Spleen (tissue), 11 donors: ENCODE measurements at regions not wholly inside any gene's neighbourhood (a gene's known extent, or its start where the extent isn't known, plus 50 kb on each side); places are given as distances from the start of the nearest gene placed in this dataset.

Experiments used
- DNase-seq: peaks from one replicate; pipeline ENCODE4 v3.0.0-alpha.2; 2020
- H3K27ac ChIP-seq, 8 donors: fragments of 200-600 bp; sonication (generic) in 7 of 8; 1 replicate in 4 of 8; 2 replicates in 4 of 8; pipeline versions ENCODE4 v1.5.0 to v1.8.0; 2016 to 2021; ENCODE audit warnings: inconsistent platforms in 4 of 8, mild to moderate bottlenecking in 4 of 8, moderate library complexity in 1 of 8
- H3K27me3 ChIP-seq, 7 donors: fragments of 200-600 bp; sonication (generic) in 6 of 7; replicated peaks in 1 of 7; 1 replicate in 4 of 7; 2 replicates in 3 of 7; pipeline versions ENCODE4 v1.5.0 to v1.8.0; 2016 to 2021; ENCODE audit warnings: inconsistent platforms in 3 of 7, mild to moderate bottlenecking in 1 of 7
- H3K36me3 ChIP-seq, 6 donors: fragments of 200-600 bp; sonication (generic) in 5 of 6; 1 replicate in 4 of 6; 2 replicates in 2 of 6; pipeline versions ENCODE4 v1.5.0 to v1.8.0; 2016 to 2021; ENCODE audit warnings: inconsistent platforms in 2 of 6
- H3K4me1 ChIP-seq, 6 donors: fragments of 200-600 bp; sonication (generic) in 5 of 6; 1 replicate in 3 of 6; 2 replicates in 3 of 6; pipeline versions ENCODE4 v1.5.0 to v1.8.0; 2016 to 2021; ENCODE audit warnings: inconsistent platforms in 3 of 6
- H3K4me3 ChIP-seq, 8 donors: fragments of 200-600 bp; sonication (generic) in 7 of 8; 1 replicate in 4 of 8; 2 replicates in 4 of 8; pipeline versions ENCODE4 v1.5.0 to v1.8.0; 2016 to 2021; ENCODE audit warnings: inconsistent platforms in 4 of 8, mild to moderate bottlenecking in 4 of 8, moderate library complexity in 2 of 8
- H3K9me3 ChIP-seq, 8 donors: fragments of 200-600 bp; sonication (generic) in 7 of 8; 1 replicate in 4 of 8; 2 replicates in 4 of 8; pipeline versions ENCODE4 v1.5.0 to v1.8.0; 2016 to 2021; ENCODE audit warnings: inconsistent platforms in 4 of 8
- CTCF ChIP-seq, 11 experiments: fragments of 200-600 bp in 7 of 11; fragments of 450-650 bp in 4 of 11; sonication (generic) in 4 of 11; IDR thresholded peaks in 8 of 11; conservative IDR thresholded peaks in 3 of 11; 1 replicate in 7 of 11; 2 replicates in 4 of 11; pipeline versions ENCODE4 v1.4.0 to v1.8.0; 2016 to 2021; ENCODE audit warnings: antibody characterized with exemption in 11 of 11, inconsistent platforms in 4 of 11, mild to moderate bottlenecking in 1 of 11
- POLR2A ChIP-seq, 3 donors: fragments of 450-650 bp; IDR thresholded peaks; one replicate each; pipeline ENCODE4 v1.5.1; 2017; ENCODE audit warnings: antibody characterized with exemption in 3 of 3, mild to moderate bottlenecking in 1 of 3
- POLR2AphosphoS5 ChIP-seq, 3 donors: sonication (generic); formaldehyde crosslinking; IDR thresholded peaks; one replicate each; pipeline ENCODE4 v1.5.1; 2017; ENCODE audit warnings: antibody characterized with exemption in 3 of 3
- WGBS, 5 donors: extraction: QIAGEN DNeasy Blood & Tissue Kit in 3 of 5; methylation state at CpG; one replicate each; pipeline versions ENCODE4 v1.1.5 to v1.1.7; 2013 to 2018; 5-methylcytosine and 5-hydroxymethylcytosine counted together
- intact Hi-C: fragments of 100-400 bp; cut with DNase I; formaldehyde crosslinking; loops from one replicate; pipeline ENCODE4 v1.15.0; 2023; ENCODE audit warnings: low total_unique reads
- donor health status: healthy with polysubstance abuse.
- donor health status: DM: no; HTN: no; CAD: no; lungs with moderate emphysema.
- donor health status: DM: no; HTN: no; CAD: no.
- donor health status: Bipolar disorder and iron deficiency.
- donor health status: healthy.
- donor health status: DM: no; HTN: no; CAD: no.
- donor health status: DM: yes; HTN: yes; CAD: no.

- no peak for TF ChIP-seq CTCF (IDR thresholded peaks at IDR 0.05 in 8 of 11, conservative IDR thresholded peaks at IDR 0.05 in 3 of 11)
- whole genome bisulfite sequencing, 5 donors = 72 to 78% (median 77%) methylated on average over 10 of the region's 10 CpGs
- no peak for DNase-seq
- Histone ChIP-seq H3K4me3 (no peak overlapping the region), H3K9me3 (peaks cover 0 to 15% (median 8%) of the 10 kb centered on the region in 8 donors), H3K27ac (no peak overlapping the region), H3K4me1 (no peaks in the 10 kb centered on the region), H3K27me3 (peaks cover 0 to 41% (median 0%) of the 10 kb centered on the region in 7 donors), H3K36me3 (no peaks in the 10 kb centered on the region)
- intact Hi-C loops = no loop called here
Observed at GRCh38 chr20:46827718-46828458, 66.8 kb upstream of the EYA2 start.

DNA sequence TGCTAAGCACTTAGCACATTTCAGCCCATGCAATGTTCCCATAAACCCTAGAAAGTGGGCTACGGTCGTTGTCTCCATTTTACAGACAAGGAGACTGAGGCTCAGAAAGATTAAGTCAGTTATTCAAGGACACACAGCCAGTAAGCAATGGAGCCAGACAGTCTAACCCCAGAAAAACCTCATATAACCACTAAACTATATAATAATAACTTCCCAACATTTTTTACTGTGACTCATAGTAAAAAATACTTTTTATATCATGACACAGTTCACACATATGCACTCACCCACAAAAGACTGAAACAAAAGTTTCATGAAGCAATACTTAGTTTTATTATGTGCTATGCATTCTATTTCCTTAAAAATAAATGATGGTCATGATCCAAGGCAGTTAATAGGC is 66.2 kb upstream of the EYA2 start:
- peaks cover 0 to 15% (median 8%) of the 10 kb centered on the region in 8 donors for H3K9me3 ChIP-seq
- no peaks in the 10 kb centered on the region for H3K36me3 ChIP-seq
- intact Hi-C loops = no loop called here
- H3K27me3 ChIP-seq = peaks cover 0 to 35% (median 0%) of the 10 kb centered on the region in 7 donors
- no peak overlapping the region for H3K27ac ChIP-seq
- no peak for DNase-seq
- TF ChIP-seq POLR2A (IDR thresholded peaks at IDR 0.05) (no peak), POLR2AphosphoS5 (IDR thresholded peaks at IDR 0.05) (no peak), CTCF (IDR thresholded peaks at IDR 0.05 in 8 of 11, conservative IDR thresholded peaks at IDR 0.05 in 3 of 11) (no peak)
- H3K4me3 ChIP-seq = no peak overlapping the region
- H3K4me1 ChIP-seq = no peaks in the 10 kb centered on the region
- WGBS, 5 donors = 80 to 96% (median 87%) methylated on average over 2 of the region's 2 CpGs

DNA sequence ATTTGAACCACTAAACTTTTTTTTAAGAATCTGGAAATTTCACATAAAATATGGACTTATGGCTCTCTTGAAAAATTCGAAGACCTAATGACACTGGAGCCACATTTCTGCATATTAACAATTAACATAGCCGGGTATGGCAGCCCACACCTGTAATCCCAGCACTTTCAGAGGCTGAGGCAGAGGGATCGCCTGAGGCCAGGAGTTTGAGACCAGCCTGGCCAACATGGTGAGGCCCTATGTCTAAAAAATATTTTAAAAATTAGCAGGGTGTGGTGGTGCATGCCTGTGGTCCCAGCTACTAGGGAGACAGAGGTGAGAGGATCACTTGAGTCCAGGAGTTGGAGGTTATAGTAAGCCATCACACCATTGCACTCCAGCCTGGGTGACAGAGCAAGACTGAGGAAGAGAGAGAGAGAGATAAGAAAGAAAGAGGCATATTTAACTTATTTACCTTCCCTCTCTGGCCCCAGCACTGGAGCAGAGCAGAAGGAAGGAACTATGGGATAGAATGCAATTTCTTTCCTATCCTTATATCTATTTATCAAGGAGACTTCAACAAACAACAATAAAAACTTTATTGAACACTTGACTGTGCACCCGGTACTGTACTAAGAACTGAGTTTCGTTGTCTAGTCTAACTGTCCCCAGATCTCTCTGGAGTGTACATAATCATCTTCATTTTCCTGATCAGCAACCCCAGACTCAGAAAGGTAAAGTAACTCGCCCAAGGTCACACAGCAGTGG is 63.6 kb upstream of the EYA2 start:
- Histone ChIP-seq H3K36me3 (no peaks in the 10 kb centered on the region), H3K4me1 (no peaks in the 10 kb centered on the region), H3K4me3 (no peak overlapping the region), H3K27ac (no peak overlapping the region), H3K9me3 (peaks cover 0 to 5% (median 0%) of the 10 kb centered on the region in 8 donors), H3K27me3 (peaks cover 0 to 39% (median 0%) of the 10 kb centered on the region in 7 donors)
- TF ChIP-seq POLR2AphosphoS5 (IDR thresholded peaks at IDR 0.05) (no peak), POLR2A (IDR thresholded peaks at IDR 0.05) (no peak), CTCF (IDR thresholded peaks at IDR 0.05 in 8 of 11, conservative IDR thresholded peaks at IDR 0.05 in 3 of 11) (no peak)
- intact Hi-C loops = no loop called here
- 62 to 73% (median 68%) methylated on average over 6 of the region's 6 CpGs for WGBS, 5 donors
- DNase-seq = no peak

DNA sequence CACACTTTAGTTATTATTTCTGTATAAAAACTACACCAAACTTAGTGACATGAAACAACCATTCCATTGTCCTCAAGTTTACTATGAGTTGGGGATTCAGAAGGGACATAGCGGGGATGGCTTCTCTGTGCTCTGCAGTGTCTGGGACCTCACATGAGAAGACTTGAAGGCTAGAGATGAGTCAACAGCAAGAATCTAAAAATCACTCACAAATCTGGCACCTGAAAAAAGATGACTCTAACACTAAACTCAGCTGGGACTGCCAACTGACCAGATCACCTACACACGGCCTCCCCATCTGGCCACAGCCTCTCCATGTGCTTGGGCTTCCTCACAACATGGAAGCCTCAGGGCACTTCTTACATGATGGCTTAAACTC is 63.0 kb upstream of the EYA2 start:
- no peaks in the 10 kb centered on the region for H3K36me3 ChIP-seq
- H3K4me1 ChIP-seq = no peaks in the 10 kb centered on the region
- TF ChIP-seq POLR2A (IDR thresholded peaks at IDR 0.05) (no peak), CTCF (IDR thresholded peaks at IDR 0.05 in 8 of 11, conservative IDR thresholded peaks at IDR 0.05 in 3 of 11) (no peak)
- WGBS, 5 donors = 81 to 89% (median 83%) methylated on average over 2 of the region's 2 CpGs
- intact Hi-C loops = no loop called here
- no peak for DNase-seq
- peaks cover 0 to 34% (median 0%) of the 10 kb centered on the region in 7 donors for H3K27me3 ChIP-seq
- peaks cover 0 to 5% (median 0%) of the 10 kb centered on the region in 8 donors for H3K9me3 ChIP-seq
- H3K27ac ChIP-seq = no peak overlapping the region
- H3K4me3 ChIP-seq = no peak overlapping the region
